PC-3 (cell line): ENCODE measurements at regions not wholly inside any gene's neighbourhood (a gene's known extent, or its start where the extent isn't known, plus 50 kb on each side); places are given as distances from the start of the nearest gene placed in this dataset.

Source experiments
- ATAC-seq: fragments of 200-7000 bp; cut with Tn5 transposase; 2 replicates; pipeline ENCODE4 v1.9.1; 2020; ENCODE audit warnings: mild to moderate bottlenecking, moderate library complexity
- BruUV-seq: library from RNA; stranded (reverse); fragments of 400-500 nt; replicated peaks from 2 replicates; lab custom pipeline; 2021; lab: Mats Ljungman, UMichigan
- CTCF ChIA-PET: fragments of 300-600 bp; sonication (Branson Sonifier 250); formaldehyde crosslinking; loops from one replicate; lab custom pipeline; 2022; ENCODE audit warnings: antibody characterized with exemption; lab: Charles Lee
- POLR2A ChIA-PET: fragments of 300-600 bp; sonication (Branson Sonifier 250); formaldehyde crosslinking; loops from one replicate; lab custom pipeline; 2022; ENCODE audit warnings: antibody characterized with exemption; ENCODE audit not compliant: unreplicated experiment; lab: Charles Lee
- DNase-seq: peaks from one replicate; pipeline ENCODE4 v3.0.0-alpha.2; 2015
- H2AFZ ChIP-seq: fragments of 300-600 bp; sonication (generic); 2 replicates; pipeline ENCODE4 v1.6.0; 2016; ENCODE audit warnings: antibody characterized with exemption, low read length
- H3F3A ChIP-seq: fragments of 300-600 bp; sonication (generic); one replicate; pipeline ENCODE4 v1.6.0; 2017; ENCODE audit warnings: antibody characterized with exemption, low read length, control low read depth, mild to moderate bottlenecking; ENCODE audit not compliant: unreplicated experiment
- H3K27ac ChIP-seq: fragments of 300-600 bp; sonication (generic); 2 replicates; pipeline ENCODE4 v1.5.1; 2016; ENCODE audit warnings: mild to moderate bottlenecking, low read length
- H3K27me3 ChIP-seq: fragments of 300-600 bp; sonication (generic); 2 replicates; pipeline ENCODE4 v1.6.1; 2016; ENCODE audit warnings: low read length, mixed read lengths
- H3K36me3 ChIP-seq: fragments of 300-600 bp; sonication (generic); 2 replicates; pipeline ENCODE4 v1.6.1; 2016; ENCODE audit warnings: low read depth, mixed run types, low read length, mixed read lengths
- H3K4me1 ChIP-seq: fragments of 300-600 bp; sonication (generic); 2 replicates; pipeline ENCODE4 v1.5.1; 2016; ENCODE audit warnings: low read length; ENCODE audit not compliant: insufficient read depth
- H3K4me2 ChIP-seq: fragments of 300-600 bp; sonication (generic); 2 replicates; pipeline ENCODE4 v1.6.0; 2016; ENCODE audit warnings: low read length
- H3K4me3 ChIP-seq: fragments of 300-600 bp; sonication (generic); 2 replicates; pipeline ENCODE4 v1.5.1; 2016; ENCODE audit warnings: mild to moderate bottlenecking, low read length, mixed read lengths
- H3K79me2 ChIP-seq: fragments of 300-600 bp; sonication (generic); 2 replicates; pipeline ENCODE4 v1.6.1; 2017; ENCODE audit warnings: low read length, mixed read lengths
- H3K9ac ChIP-seq: fragments of 300-600 bp; sonication (generic); 2 replicates; pipeline ENCODE4 v1.6.0; 2016; ENCODE audit warnings: mild to moderate bottlenecking, low read length
- H3K9me2 ChIP-seq: fragments of 300-600 bp; sonication (generic); replicated peaks from 2 replicates; pipeline ENCODE4 v1.6.1; 2016; ENCODE audit warnings: mixed run types, low read length, mixed read lengths
- H3K9me3 ChIP-seq: fragments of 300-600 bp; sonication (generic); 2 replicates; pipeline ENCODE4 v1.6.1; 2016; ENCODE audit warnings: low read length, mixed read lengths
- H4K20me1 ChIP-seq: fragments of 300-600 bp; sonication (generic); 2 replicates; pipeline ENCODE4 v1.6.1; 2016; ENCODE audit warnings: low read length, mixed read lengths
- CTCF ChIP-seq: fragments of 300-600 bp; sonication (generic); conservative IDR thresholded peaks from 2 replicates; pipeline ENCODE4 v1.5.1; 2017; ENCODE audit warnings: antibody characterized with exemption, low read depth, mild to moderate bottlenecking, low read length
- EZH2 ChIP-seq: fragments of 300-600 bp; sonication (generic); IDR thresholded peaks from one replicate; pipeline ENCODE4 v1.6.1; 2017; ENCODE audit warnings: antibody characterized with exemption, mild to moderate bottlenecking, low read length; ENCODE audit not compliant: unreplicated experiment
- EZH2phosphoT487 ChIP-seq: fragments of 300-600 bp; sonication (generic); IDR thresholded peaks from 2 replicates; pipeline ENCODE4 v1.6.1; 2018; ENCODE audit warnings: mild to moderate bottlenecking, antibody characterized with exemption, low read length, borderline replicate concordance
- intact Hi-C: fragments of 100-400 bp; cut with micrococcal nuclease; formaldehyde crosslinking; loops from 2 replicates; pipeline ENCODE4 v1.9.0; 2023

DNA sequence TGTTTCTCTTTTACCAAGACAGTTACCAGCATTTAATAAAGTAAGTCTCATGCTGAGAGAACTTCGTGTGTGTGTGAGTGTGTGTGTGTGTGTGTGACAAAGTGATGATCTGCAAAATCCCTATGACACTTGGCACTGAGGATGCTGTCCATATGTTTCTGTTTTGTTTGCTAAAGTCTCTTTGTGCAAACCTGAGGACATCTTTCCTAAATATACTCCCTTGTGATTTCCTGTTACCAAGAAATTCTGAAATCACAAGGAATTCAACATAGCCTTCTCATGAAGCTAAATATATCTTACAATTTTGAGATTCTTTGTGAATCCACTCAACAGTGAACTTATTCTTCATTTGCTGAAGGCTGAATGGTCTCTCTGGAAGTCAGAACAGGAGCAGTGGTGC lies 1359.7 kb upstream of the NRXN1 start:
- H3K9me2 ChIP-seq: no peaks in the 10 kb centered on the region; the same call in 1 of the 2 replicates
- no TSS peak for BruUV-seq

DNA sequence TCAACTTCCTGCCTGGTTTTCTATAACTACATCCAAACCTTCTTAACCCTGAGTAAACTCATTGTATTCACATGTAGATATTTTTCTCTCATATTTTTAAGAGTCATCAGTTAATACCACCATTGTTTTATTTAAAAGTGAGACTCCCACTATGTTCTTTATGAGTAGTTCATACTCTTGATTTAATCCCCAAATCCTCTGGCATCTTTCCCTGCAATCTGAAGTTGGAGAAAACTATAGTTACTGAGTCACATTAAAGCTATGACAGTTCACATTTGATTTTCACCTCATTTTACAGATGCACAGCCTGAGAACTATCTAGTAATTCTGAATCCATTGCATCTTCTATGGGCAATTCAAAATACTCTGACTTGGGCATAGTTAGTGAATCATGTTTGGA lies 1358.7 kb upstream of the NRXN1 start:
- TF ChIP-seq CTCF (no peak), EZH2phosphoT487 (no peak), EZH2 (no peak)
- DNase-seq (no peak), ATAC-seq (no peak; the same call in 1 of the 2 replicates)
- H3K9me3 ChIP-seq: no peaks in the 10 kb centered on the region
- H3K4me2 ChIP-seq: no peak overlapping the region
- no peaks in the 10 kb centered on the region for H3F3A ChIP-seq
- no peaks in the 10 kb centered on the region for H3K79me2 ChIP-seq
- no peak overlapping the region for H2AFZ ChIP-seq
- intact Hi-C loops: no loop called here
- no peaks in the 10 kb centered on the region; the same call in 1 of the 2 replicates for H3K9me2 ChIP-seq
- no peaks in the 10 kb centered on the region for H3K36me3 ChIP-seq
- ChIA-PET POLR2A (no interaction called here), CTCF (no interaction called here)
- no TSS peak for BruUV-seq
- H3K4me1 ChIP-seq: 0 out of 2 replicates have a peak, but pooled peaks cover 7% of the 10 kb centered on the region
- H3K9ac ChIP-seq: no peak overlapping the region
- no peaks in the 10 kb centered on the region for H4K20me1 ChIP-seq
- no peak overlapping the region for H3K27ac ChIP-seq
- no peaks in the 10 kb centered on the region for H3K27me3 ChIP-seq
- H3K4me3 ChIP-seq: no peak overlapping the region

More for the DNA sequence above, 1359.7 kb upstream of the NRXN1 start:
- intact Hi-C loops: no loop called here
- no peaks in the 10 kb centered on the region for H3K79me2 ChIP-seq
- DNase-seq (no peak), ATAC-seq (no peak)
- no peaks in the 10 kb centered on the region for H4K20me1 ChIP-seq
- no peak overlapping the region for H3K9ac ChIP-seq
- ChIA-PET CTCF (no interaction called here), POLR2A (no interaction called here)
- H2AFZ ChIP-seq: no peak overlapping the region
- no peak overlapping the region for H3K4me2 ChIP-seq
- H3K27me3 ChIP-seq: no peaks in the 10 kb centered on the region
- H3F3A ChIP-seq: no peaks in the 10 kb centered on the region
- H3K27ac ChIP-seq: no peak overlapping the region
- no peak for TF ChIP-seq EZH2
- no peak for TF ChIP-seq CTCF
- no peak for TF ChIP-seq EZH2phosphoT487
- no peaks in the 10 kb centered on the region for H3K36me3 ChIP-seq
- H3K4me3 ChIP-seq: no peak overlapping the region
- H3K9me3 ChIP-seq: no peaks in the 10 kb centered on the region
- 0 out of 2 replicates have a peak, but pooled peaks cover 7% of the 10 kb centered on the region for H3K4me1 ChIP-seq

GRCh38 chr2:52387937-52388590 lies 1356.1 kb upstream of the NRXN1 start:
- Histone ChIP-seq H3F3A (no peaks in the 10 kb centered on the region), H3K79me2 (no peaks in the 10 kb centered on the region), H3K36me3 (no peaks in the 10 kb centered on the region), H3K4me2 (no peak overlapping the region), H3K27ac (no peak overlapping the region), H3K9me3 (no peaks in the 10 kb centered on the region), H3K4me1 (0 out of 2 replicates have a peak, but pooled peaks cover 7% of the 10 kb centered on the region), H3K9ac (no peak overlapping the region), H4K20me1 (no peaks in the 10 kb centered on the region), H3K9me2 (no peaks in the 10 kb centered on the region), H2AFZ (no peak overlapping the region), H3K4me3 (no peak overlapping the region), H3K27me3 (no peaks in the 10 kb centered on the region)
- no peak for TF ChIP-seq CTCF
- TF ChIP-seq EZH2phosphoT487: no peak
- TF ChIP-seq EZH2: no peak
- intact Hi-C loops: no loop called here
- no TSS peak for BruUV-seq
- no peak for DNase-seq
- ATAC-seq: no peak
- CTCF ChIA-PET: no interaction called here
- POLR2A ChIA-PET: interaction anchor here (0.6 to 0.7 kb wide), 2 partner anchors 58 to 382 kb away, joined by 3 to 5 read pairs; no protein-coding TSS in a partner anchor
